ENCODE measurements at regions not wholly inside any gene's neighbourhood (a gene's known extent, or its start where the extent isn't known, plus 50 kb on each side); places are given as distances from the start of the nearest gene placed in this dataset.

GRCh38 chr5:15249152-15249551 is 250.8 kb upstream of the FBXL7 start:
- H3K4me2 ChIP-seq (ENCODE audit: insufficient read depth in 1 of 2, low read depth in 2 of 2, low read length in 2 of 2), result no peak overlapping the region
- no peaks in the 10 kb centered on the region for H3K27me3 ChIP-seq (replicated peaks in 1 of 4; ENCODE audit: control insufficient read depth in 3 of 4, extremely low read depth in 1 of 4, insufficient read depth in 3 of 4, low read length in 3 of 4)
- H3K18ac ChIP-seq (ENCODE audit: extremely low read depth, low read length), result no peak overlapping the region
- FAIRE-seq, result no peak
- H3K79me2 ChIP-seq (ENCODE audit: control insufficient read depth in 1 of 2, insufficient read depth in 2 of 2, low read length in 2 of 2), result no peaks in the 10 kb centered on the region
- no peak overlapping the region for H3K27ac ChIP-seq (ENCODE audit: low read depth, low read length)
- CTCF ChIA-PET (ENCODE audit: partially characterized antibody), result interaction anchor here (0.8 kb wide), 1 partner anchor 11 kb away, joined by 3 read pairs; no protein-coding TSS in a partner anchor
- H2AK5ac ChIP-seq (ENCODE audit: low read depth, low read length), result no peak overlapping the region
- H3K4me1 ChIP-seq (replicated peaks in 1 of 4; ENCODE audit: control insufficient read depth in 3 of 4, insufficient read depth in 4 of 4, low read length in 3 of 4), result no peaks in the 10 kb centered on the region
- H2BK15ac ChIP-seq (ENCODE audit: low read length), result no peak overlapping the region
- H2AFZ ChIP-seq (ENCODE audit: low read length), result no peak overlapping the region
- no peak overlapping the region for H2BK12ac ChIP-seq (ENCODE audit: low read depth, low read length)
- H3K14ac ChIP-seq (ENCODE audit: insufficient read length), result no peak overlapping the region
- no peak for DNase-seq (ENCODE audit: low read depth in 1 of 2, low spot score in 2 of 2)
- no peaks in the 10 kb centered on the region; the same call in 1 of the 2 replicates for H3K23me2 ChIP-seq (ENCODE audit: low read depth, low read length)
- H3K9me3 ChIP-seq (ENCODE audit: insufficient read depth in 2 of 2, low read depth in 1 of 2, low read length in 1 of 2), result peaks cover 4 to 5% of the 10 kb centered on the region in 2 experiments; a peak in 1 of 4 replicates
- H3K36me3 ChIP-seq (ENCODE audit: control insufficient read depth in 2 of 4, insufficient read depth in 4 of 4, low read length in 3 of 4), result no peaks in the 10 kb centered on the region
- no peak overlapping the region for H4K5ac ChIP-seq (ENCODE audit: insufficient read length, low read depth, low read length)
- no peaks in the 10 kb centered on the region for H4K20me1 ChIP-seq (replicated peaks in 1 of 2; ENCODE audit: control insufficient read depth in 1 of 2, insufficient read depth in 2 of 2, low read length in 2 of 2)
- no peak overlapping the region for H3K4ac ChIP-seq (replicated peaks; ENCODE audit: insufficient read length, low read depth, low read length)
- no peak overlapping the region for H2BK20ac ChIP-seq (ENCODE audit: low read length)
- no peak overlapping the region for H3K56ac ChIP-seq (replicated peaks; ENCODE audit: insufficient read length, low read depth, low read length)
- H4K8ac ChIP-seq (ENCODE audit: extremely low read depth, insufficient read depth, low read length), result no peak overlapping the region
- no peak overlapping the region for H2BK5ac ChIP-seq (ENCODE audit: low read depth, low read length)
- no peak overlapping the region for H3K9ac ChIP-seq (replicated peaks in 1 of 4; ENCODE audit: extremely low read depth in 1 of 4, low read depth in 3 of 4, low read length in 3 of 4)
- no peak overlapping the region for H3K23ac ChIP-seq (ENCODE audit: insufficient read length)
- H3K4me3 ChIP-seq (ENCODE audit: extremely low read depth in 1 of 4, insufficient read depth in 2 of 4, low read depth in 3 of 4, low read length in 4 of 4), result no peak overlapping the region
- H2BK120ac ChIP-seq (replicated peaks; ENCODE audit: low read depth, low read length), result no peak overlapping the region
- H3K79me1 ChIP-seq (ENCODE audit: low read depth, low read length), result no peaks in the 10 kb centered on the region
- POLR2A ChIA-PET (ENCODE audit: partially characterized antibody), result no interaction called here
- H4K91ac ChIP-seq (replicated peaks; ENCODE audit: insufficient read length, low read length), result no peak overlapping the region
- WGBS, 2 experiments (ENCODE audit: extremely low coverage in 1 of 2, insufficient coverage in 1 of 2, insufficient read length in 1 of 2, insufficient replicate concordance in 2 of 2, low coverage in 1 of 2, low lambda C conversion rate in 2 of 2, missing lambda C conversion rate in 1 of 2), result 84% methylated on average over 3 of the region's 3 CpGs; no CpG with 5 or more reads in 1 of the 2 experiments
- TF ChIP-seq, protein P1, sequence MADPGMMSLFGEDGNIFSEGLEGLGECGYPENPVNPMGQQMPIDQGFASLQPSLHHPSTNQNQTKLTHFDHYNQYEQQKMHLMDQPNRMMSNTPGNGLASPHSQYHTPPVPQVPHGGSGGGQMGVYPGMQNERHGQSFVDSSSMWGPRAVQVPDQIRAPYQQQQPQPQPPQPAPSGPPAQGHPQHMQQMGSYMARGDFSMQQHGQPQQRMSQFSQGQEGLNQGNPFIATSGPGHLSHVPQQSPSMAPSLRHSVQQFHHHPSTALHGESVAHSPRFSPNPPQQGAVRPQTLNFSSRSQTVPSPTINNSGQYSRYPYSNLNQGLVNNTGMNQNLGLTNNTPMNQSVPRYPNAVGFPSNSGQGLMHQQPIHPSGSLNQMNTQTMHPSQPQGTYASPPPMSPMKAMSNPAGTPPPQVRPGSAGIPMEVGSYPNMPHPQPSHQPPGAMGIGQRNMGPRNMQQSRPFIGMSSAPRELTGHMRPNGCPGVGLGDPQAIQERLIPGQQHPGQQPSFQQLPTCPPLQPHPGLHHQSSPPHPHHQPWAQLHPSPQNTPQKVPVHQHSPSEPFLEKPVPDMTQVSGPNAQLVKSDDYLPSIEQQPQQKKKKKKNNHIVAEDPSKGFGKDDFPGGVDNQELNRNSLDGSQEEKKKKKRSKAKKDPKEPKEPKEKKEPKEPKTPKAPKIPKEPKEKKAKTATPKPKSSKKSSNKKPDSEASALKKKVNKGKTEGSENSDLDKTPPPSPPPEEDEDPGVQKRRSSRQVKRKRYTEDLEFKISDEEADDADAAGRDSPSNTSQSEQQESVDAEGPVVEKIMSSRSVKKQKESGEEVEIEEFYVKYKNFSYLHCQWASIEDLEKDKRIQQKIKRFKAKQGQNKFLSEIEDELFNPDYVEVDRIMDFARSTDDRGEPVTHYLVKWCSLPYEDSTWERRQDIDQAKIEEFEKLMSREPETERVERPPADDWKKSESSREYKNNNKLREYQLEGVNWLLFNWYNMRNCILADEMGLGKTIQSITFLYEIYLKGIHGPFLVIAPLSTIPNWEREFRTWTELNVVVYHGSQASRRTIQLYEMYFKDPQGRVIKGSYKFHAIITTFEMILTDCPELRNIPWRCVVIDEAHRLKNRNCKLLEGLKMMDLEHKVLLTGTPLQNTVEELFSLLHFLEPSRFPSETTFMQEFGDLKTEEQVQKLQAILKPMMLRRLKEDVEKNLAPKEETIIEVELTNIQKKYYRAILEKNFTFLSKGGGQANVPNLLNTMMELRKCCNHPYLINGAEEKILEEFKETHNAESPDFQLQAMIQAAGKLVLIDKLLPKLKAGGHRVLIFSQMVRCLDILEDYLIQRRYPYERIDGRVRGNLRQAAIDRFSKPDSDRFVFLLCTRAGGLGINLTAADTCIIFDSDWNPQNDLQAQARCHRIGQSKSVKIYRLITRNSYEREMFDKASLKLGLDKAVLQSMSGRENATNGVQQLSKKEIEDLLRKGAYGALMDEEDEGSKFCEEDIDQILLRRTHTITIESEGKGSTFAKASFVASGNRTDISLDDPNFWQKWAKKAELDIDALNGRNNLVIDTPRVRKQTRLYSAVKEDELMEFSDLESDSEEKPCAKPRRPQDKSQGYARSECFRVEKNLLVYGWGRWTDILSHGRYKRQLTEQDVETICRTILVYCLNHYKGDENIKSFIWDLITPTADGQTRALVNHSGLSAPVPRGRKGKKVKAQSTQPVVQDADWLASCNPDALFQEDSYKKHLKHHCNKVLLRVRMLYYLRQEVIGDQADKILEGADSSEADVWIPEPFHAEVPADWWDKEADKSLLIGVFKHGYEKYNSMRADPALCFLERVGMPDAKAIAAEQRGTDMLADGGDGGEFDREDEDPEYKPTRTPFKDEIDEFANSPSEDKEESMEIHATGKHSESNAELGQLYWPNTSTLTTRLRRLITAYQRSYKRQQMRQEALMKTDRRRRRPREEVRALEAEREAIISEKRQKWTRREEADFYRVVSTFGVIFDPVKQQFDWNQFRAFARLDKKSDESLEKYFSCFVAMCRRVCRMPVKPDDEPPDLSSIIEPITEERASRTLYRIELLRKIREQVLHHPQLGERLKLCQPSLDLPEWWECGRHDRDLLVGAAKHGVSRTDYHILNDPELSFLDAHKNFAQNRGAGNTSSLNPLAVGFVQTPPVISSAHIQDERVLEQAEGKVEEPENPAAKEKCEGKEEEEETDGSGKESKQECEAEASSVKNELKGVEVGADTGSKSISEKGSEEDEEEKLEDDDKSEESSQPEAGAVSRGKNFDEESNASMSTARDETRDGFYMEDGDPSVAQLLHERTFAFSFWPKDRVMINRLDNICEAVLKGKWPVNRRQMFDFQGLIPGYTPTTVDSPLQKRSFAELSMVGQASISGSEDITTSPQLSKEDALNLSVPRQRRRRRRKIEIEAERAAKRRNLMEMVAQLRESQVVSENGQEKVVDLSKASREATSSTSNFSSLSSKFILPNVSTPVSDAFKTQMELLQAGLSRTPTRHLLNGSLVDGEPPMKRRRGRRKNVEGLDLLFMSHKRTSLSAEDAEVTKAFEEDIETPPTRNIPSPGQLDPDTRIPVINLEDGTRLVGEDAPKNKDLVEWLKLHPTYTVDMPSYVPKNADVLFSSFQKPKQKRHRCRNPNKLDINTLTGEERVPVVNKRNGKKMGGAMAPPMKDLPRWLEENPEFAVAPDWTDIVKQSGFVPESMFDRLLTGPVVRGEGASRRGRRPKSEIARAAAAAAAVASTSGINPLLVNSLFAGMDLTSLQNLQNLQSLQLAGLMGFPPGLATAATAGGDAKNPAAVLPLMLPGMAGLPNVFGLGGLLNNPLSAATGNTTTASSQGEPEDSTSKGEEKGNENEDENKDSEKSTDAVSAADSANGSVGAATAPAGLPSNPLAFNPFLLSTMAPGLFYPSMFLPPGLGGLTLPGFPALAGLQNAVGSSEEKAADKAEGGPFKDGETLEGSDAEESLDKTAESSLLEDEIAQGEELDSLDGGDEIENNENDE (IDR thresholded peaks at IDR 0.05; ENCODE audit: insufficient replicate concordance, low read length), result no peak

Measured in H1 (cell line).